ENCODE measurements at regions not wholly inside any gene's neighbourhood (a gene's known extent, or its start where the extent isn't known, plus 50 kb on each side); places are given as distances from the start of the nearest gene placed in this dataset.

DNA sequence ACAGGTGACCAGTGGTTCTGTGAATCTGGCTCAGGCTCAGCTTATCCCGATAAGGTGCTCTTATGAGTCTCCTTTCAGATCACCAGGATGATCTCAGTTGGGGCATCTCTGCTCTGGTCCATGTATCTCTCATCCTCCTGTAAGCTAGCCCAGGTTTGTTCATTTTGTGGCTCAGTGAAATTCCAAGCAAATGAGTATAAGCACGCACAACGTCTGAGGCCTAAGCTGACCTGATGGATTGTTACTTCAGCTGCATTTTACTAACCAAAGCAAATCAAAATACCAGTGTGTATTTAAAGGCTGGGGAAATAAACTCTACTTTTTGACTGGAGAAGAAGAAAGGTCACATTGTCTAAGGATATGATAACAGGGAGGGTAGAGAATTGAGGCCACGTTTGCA, 551.0 kb upstream of the BTBD3 start:
- no peak for TF ChIP-seq CTCF (conservative IDR thresholded peaks at IDR 0.05; ENCODE audit: low read length)
- no peak for TF ChIP-seq EZH2phosphoT487 (IDR thresholded peaks at IDR 0.05; ENCODE audit: borderline replicate concordance, low read depth, low read length)
